ENCODE measurements at regions not wholly inside any gene's neighbourhood (a gene's known extent, or its start where the extent isn't known, plus 50 kb on each side); places are given as distances from the start of the nearest gene placed in this dataset.
"Not testable (repeated sequence)": the region's sequence is repeated elsewhere in the genome, so short reads cannot be mapped to it uniquely, and the experiment has no call there.

DNA sequence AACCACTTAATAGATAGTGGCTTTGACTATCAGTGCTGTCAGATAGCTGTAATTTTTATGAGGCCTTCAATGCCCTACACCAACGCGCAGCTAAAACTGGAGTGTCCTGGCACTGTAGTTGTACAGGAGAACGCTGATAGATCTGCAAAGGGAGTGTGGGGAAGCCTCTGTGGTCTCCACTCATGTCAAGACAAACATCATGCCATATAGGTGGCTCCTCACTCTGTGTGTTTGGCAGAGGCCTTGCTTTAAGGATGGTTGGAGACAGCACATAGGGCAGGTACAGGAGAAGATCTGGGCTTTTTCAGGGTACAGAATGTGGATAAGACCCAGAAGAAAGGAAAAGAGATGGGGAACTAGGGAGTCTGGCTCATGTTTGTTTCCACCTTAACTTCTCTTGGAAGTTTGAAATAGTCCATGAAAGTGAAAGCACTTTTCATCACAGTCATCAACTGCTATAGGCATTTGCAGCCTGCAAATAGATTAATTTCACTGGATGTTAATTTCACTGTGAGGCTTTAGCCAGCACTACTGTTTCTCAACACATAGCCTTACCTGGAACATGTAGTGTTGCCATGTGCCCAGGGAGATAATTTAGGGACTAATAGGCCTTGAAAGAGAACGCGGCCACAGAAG, 425.8 kb upstream of the TBL1XR1 start:
- no peak overlapping the region for H3K4me3 ChIP-seq (ENCODE audit: low read length)
- WGBS = 97% methylated on average over 5 of the region's 5 CpGs
- H3K27me3 ChIP-seq (ENCODE audit: insufficient read depth, low read length) = no peaks in the 10 kb centered on the region
- no peak overlapping the region for H3K27ac ChIP-seq (ENCODE audit: low read depth, low read length)
- H3K4me1 ChIP-seq (ENCODE audit: insufficient read depth, low read length) = peaks cover 4% of the 10 kb centered on the region; the same call in 1 of the 2 replicates
- no peak overlapping the region for H3K9ac ChIP-seq (ENCODE audit: low read depth, low read length)
- H3K9me3 ChIP-seq (ENCODE audit: insufficient read depth, low read depth, low read length) = no peaks in the 10 kb centered on the region
- H3K36me3 ChIP-seq (ENCODE audit: insufficient read depth, low read length) = no peaks in the 10 kb centered on the region

DNA sequence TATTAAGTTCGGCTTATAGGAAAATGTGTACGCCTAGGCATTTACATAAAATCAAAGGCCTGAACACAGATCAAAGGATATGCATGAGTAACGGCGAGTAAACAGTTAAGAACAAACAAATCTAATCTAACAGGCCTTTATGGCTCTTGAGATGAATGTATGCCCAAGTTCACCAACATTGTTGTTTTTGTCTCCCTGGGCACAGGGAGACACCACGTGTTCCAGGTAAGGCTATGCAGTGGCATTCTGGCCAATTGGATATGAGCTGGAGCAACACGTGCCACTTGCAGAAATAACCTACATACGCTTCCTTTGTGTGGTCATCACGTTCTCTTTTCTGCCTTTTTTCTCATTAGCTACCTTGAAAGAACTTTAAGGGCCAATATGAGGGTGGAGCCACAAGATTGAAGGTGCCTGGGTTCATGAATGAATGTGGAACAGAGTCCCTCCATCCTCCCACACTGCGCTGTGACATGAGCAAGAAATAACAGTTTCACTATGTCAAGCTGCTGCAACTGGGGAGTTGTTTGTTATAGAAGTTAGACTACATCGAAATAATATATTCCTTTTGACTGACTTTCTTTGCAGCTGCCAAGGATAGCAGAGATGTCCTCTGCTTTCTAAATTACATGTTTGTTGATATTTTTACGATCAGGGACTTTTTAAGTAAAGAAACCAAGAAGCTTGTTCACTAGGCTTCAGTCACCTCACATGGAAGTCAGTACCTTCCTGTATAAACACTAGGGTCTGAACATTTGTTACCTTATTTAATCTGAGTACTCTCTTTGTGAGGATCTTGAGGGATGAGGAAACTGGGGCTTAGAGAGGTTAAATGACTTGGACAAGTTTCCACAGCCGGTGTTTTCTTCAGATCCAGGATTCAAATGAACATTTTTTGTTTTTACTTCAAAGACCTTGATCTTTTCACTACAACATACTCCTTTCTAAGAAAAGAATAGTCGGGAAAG, 427.5 kb upstream of the TBL1XR1 start:
- Histone ChIP-seq H3K4me3 (ENCODE audit: low read length) (no peak overlapping the region), H3K27me3 (ENCODE audit: insufficient read depth, low read length) (no peaks in the 10 kb centered on the region), H3K9me3 (ENCODE audit: insufficient read depth, low read depth, low read length) (no peaks in the 10 kb centered on the region), H3K27ac (ENCODE audit: low read depth, low read length) (no peak overlapping the region), H3K36me3 (ENCODE audit: insufficient read depth, low read length) (no peaks in the 10 kb centered on the region), H3K9ac (ENCODE audit: low read depth, low read length) (no peak overlapping the region), H3K4me1 (ENCODE audit: insufficient read depth, low read length) (no peaks in the 10 kb centered on the region)
- 95% methylated on average over 12 of the region's 13 CpGs for WGBS

DNA sequence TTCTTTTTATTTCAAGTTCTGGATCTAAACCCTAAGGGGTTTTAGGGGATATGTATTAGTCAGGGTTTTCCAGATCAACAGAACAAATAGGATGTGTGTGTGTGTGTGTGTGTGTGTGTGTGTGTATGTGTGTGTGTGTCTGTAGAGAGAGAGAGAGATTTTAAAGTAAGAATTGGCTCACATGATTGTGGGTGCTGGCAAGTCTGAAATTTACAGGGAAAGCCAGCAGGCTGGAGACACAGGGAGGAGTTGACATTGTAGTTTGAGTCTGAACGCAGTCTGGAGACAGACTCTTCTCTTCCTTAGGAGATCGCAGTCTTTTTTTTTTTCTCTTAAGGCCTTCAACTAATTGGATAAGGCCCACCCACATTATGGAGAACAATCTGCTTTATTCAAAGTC, 428.8 kb upstream of the TBL1XR1 start:
- WGBS = 95% methylated on average over 2 of the region's 2 CpGs
- H3K9ac ChIP-seq (ENCODE audit: low read depth, low read length) = no peak overlapping the region
- H3K36me3 ChIP-seq (ENCODE audit: insufficient read depth, low read length) = no peaks in the 10 kb centered on the region
- H3K27me3 ChIP-seq (ENCODE audit: insufficient read depth, low read length) = no peaks in the 10 kb centered on the region
- no peaks in the 10 kb centered on the region for H3K4me1 ChIP-seq (ENCODE audit: insufficient read depth, low read length)
- no peaks in the 10 kb centered on the region for H3K9me3 ChIP-seq (ENCODE audit: insufficient read depth, low read depth, low read length)
- no peak overlapping the region for H3K4me3 ChIP-seq (ENCODE audit: low read length)
- H3K27ac ChIP-seq (ENCODE audit: low read depth, low read length) = no peak overlapping the region

DNA sequence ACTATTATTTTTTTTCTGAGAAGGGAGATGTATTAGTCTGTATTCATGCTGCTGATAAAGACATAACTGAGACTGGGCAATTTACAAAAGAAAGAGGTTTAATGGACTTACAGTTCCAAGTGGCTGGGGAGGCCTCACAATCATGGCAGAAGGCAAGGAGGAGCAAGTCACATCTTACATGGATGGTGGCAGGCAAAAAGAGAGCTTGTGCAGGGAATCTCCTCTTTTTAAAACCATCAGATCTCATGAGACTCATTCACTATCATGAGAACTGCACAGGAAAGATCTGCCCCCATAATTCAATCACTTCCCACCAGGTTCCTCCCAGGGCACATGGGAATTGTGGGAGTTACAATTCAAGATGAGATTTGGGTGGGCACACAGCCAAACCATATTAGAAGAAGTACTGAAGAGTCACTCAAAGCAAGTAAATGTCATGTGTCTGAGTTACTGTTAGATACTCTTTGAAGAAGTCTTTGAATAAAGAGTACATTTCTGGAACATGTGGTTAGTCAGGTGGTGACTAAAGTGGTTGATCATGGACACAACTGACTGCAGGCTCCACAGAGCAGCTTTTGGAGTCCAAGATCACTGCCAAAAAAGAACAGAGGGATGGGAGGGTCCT, 430.9 kb upstream of the TBL1XR1 start:
- not testable (repeated sequence) for H3K4me1 ChIP-seq (ENCODE audit: insufficient read depth, low read length); H3K27ac ChIP-seq (ENCODE audit: low read depth, low read length); H3K9me3 ChIP-seq (ENCODE audit: insufficient read depth, low read depth, low read length); H3K36me3 ChIP-seq (ENCODE audit: insufficient read depth, low read length); H3K4me3 ChIP-seq (ENCODE audit: low read length); H3K9ac ChIP-seq (ENCODE audit: low read depth, low read length); H3K27me3 ChIP-seq (ENCODE audit: insufficient read depth, low read length)

DNA sequence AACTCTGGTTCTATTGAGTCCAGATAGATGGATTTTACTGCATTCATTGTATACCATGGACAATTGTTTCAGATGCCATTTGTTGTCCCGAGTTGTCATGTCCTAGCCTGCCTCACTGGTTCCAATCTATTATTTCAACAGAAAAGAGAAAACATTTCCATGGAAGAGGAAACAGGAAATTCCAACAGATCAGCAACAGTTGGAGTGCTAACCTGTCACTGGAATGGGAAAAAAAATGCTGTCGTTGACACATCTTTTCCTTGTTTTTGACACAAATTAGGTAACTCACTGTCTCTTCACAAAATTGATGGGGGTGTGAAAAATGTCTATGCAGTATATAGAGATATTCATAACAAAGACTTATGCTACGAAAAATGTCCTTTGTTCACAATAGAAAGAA, 432.0 kb upstream of the TBL1XR1 start:
- Histone ChIP-seq H3K9ac (ENCODE audit: low read depth, low read length) (no peak overlapping the region), H3K4me1 (ENCODE audit: insufficient read depth, low read length) (no peaks in the 10 kb centered on the region), H3K36me3 (ENCODE audit: insufficient read depth, low read length) (no peaks in the 10 kb centered on the region), H3K9me3 (ENCODE audit: insufficient read depth, low read depth, low read length) (no peaks in the 10 kb centered on the region), H3K4me3 (ENCODE audit: low read length) (no peak overlapping the region), H3K27me3 (ENCODE audit: insufficient read depth, low read length) (no peaks in the 10 kb centered on the region), H3K27ac (ENCODE audit: low read depth, low read length) (no peak overlapping the region)
- 91% methylated on average over 2 of the region's 3 CpGs for WGBS

DNA sequence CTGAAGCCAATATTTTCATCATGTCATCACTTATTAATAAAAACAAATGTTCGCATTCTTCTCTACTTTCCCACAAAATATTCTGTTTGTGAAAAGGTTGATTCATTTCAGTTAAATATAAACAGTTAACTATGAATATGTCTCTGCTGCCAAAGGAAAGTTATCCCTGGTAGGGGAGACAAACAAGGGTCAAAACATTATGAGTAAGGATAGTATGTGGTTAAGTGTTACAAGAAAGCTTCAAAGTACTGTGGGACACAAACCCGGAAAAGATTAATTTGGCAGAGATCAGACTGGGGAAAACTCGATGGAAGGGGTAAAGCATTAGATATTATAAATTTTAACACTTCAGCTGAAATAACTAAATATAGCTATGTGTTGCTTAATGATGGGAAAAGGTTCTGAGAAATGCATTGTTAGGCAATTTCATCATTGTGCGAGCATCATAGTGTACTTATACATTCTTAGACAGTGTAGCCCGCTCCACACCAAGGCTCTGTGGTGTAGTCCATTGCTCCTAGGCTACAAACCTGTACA, 436.5 kb upstream of the TBL1XR1 start:
- Histone ChIP-seq H3K36me3 (ENCODE audit: insufficient read depth, low read length) (no peaks in the 10 kb centered on the region), H3K9me3 (ENCODE audit: insufficient read depth, low read depth, low read length) (no peaks in the 10 kb centered on the region), H3K4me3 (ENCODE audit: low read length) (no peak overlapping the region), H3K27ac (ENCODE audit: low read depth, low read length) (no peak overlapping the region), H3K27me3 (ENCODE audit: insufficient read depth, low read length) (no peaks in the 10 kb centered on the region), H3K4me1 (ENCODE audit: insufficient read depth, low read length) (no peaks in the 10 kb centered on the region), H3K9ac (ENCODE audit: low read depth, low read length) (no peak overlapping the region)
- WGBS = 92% methylated on average over 3 of the region's 5 CpGs

DNA sequence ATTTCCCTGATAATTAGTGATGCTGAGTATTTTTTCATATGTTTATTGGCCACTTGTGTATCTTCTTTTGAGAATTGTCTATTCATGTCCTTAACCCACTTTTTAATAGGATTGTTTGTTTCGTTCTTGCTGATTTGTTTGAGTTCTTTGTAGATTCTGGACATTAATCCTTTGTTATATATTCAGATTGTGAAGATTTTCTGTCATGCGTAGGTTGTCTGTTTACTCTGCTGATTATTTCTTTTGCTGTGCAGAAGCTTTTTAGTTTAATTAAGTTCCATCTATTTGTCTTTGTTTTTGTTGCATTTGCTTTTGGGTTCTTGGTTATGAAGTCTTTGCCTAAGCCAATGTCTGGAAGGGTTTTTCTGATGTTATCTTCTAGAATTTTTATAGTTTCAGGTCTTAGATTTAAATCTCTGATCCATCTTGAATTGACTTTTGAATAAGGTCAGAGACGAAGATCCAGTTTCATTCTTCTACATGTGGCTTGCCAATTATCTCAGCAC, 438.4 kb upstream of the TBL1XR1 start:
- WGBS = 100% methylated on average over 3 of the region's 3 CpGs
- H3K4me3 ChIP-seq (ENCODE audit: low read length); H3K27me3 ChIP-seq (ENCODE audit: insufficient read depth, low read length); H3K27ac ChIP-seq (ENCODE audit: low read depth, low read length); H3K36me3 ChIP-seq (ENCODE audit: insufficient read depth, low read length); H3K9ac ChIP-seq (ENCODE audit: low read depth, low read length); H3K4me1 ChIP-seq (ENCODE audit: insufficient read depth, low read length); H3K9me3 ChIP-seq (ENCODE audit: insufficient read depth, low read depth, low read length): not testable (repeated sequence)

DNA sequence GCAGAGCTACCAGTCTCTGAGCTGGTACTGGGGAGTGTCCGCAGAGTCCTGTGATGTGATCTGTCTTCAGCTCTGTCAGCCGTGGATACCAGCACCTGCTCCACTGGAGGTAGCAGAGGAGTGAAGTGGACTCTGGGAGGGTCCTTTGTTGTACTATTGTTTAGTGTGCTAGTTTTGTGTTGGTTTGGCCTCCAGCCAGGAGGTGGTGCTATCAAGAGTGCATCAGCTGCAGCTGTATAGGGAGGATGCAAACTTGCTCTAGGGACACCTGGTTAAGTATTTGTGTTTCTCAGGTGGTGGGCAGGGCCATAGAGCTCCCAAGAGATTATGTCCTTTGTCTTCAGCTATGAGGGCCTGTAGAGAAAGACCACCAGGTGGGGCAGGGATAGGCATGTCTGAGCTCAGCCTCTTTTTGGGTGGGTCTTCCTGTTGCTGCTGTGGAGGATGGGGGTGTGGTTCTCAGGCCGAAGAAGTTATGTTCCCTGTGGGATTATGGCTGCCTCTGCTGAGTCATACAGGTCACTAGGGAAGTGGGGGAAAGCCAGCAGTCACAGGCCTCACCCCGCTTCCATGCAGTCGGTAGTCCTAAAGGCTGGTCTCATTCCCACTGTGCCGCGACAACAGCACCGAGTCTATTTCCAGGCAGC, 443.2 kb upstream of the TBL1XR1 start:
- H3K27ac ChIP-seq (ENCODE audit: low read depth, low read length) = no peak overlapping the region
- H3K4me3 ChIP-seq (ENCODE audit: low read length) = no peak overlapping the region
- H3K36me3 ChIP-seq (ENCODE audit: insufficient read depth, low read length) = no peaks in the 10 kb centered on the region
- H3K4me1 ChIP-seq (ENCODE audit: insufficient read depth, low read length) = 0 out of 2 replicates have a peak, but pooled peaks cover 5% of the 10 kb centered on the region
- no peak overlapping the region for H3K9ac ChIP-seq (ENCODE audit: low read depth, low read length)
- no peaks in the 10 kb centered on the region for H3K9me3 ChIP-seq (ENCODE audit: insufficient read depth, low read depth, low read length)
- no peaks in the 10 kb centered on the region for H3K27me3 ChIP-seq (ENCODE audit: insufficient read depth, low read length)
- 84% methylated on average over 8 of the region's 8 CpGs for WGBS

DNA sequence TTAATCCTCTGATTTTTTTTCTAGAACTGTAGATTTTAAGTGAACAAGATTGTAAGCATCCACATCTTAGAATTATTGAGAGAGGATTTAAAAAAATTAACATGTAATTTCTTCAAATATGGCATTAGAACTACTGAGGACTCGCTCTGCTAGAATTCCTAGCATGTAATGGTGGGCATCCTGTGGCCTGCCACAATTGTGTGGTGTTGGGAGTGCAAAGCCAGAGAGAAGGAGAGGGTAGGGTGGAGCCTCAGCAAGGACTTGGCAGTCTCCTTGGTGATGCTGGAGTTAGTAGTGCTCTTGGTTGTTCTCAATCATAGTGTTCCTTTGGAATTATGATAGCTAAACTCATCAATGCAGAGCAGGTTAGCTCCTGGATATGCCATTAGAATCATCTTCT, 443.9 kb upstream of the TBL1XR1 start:
- H3K4me1 ChIP-seq (ENCODE audit: insufficient read depth, low read length) = 0 out of 2 replicates have a peak, but pooled peaks cover 5% of the 10 kb centered on the region
- no peak overlapping the region for H3K27ac ChIP-seq (ENCODE audit: low read depth, low read length)
- no peak overlapping the region for H3K4me3 ChIP-seq (ENCODE audit: low read length)
- 94% methylated on average over 1 of the region's 1 CpG for WGBS
- H3K9ac ChIP-seq (ENCODE audit: low read depth, low read length) = no peak overlapping the region
- no peaks in the 10 kb centered on the region for H3K9me3 ChIP-seq (ENCODE audit: insufficient read depth, low read depth, low read length)
- H3K36me3 ChIP-seq (ENCODE audit: insufficient read depth, low read length) = no peaks in the 10 kb centered on the region
- no peaks in the 10 kb centered on the region for H3K27me3 ChIP-seq (ENCODE audit: insufficient read depth, low read length)

DNA sequence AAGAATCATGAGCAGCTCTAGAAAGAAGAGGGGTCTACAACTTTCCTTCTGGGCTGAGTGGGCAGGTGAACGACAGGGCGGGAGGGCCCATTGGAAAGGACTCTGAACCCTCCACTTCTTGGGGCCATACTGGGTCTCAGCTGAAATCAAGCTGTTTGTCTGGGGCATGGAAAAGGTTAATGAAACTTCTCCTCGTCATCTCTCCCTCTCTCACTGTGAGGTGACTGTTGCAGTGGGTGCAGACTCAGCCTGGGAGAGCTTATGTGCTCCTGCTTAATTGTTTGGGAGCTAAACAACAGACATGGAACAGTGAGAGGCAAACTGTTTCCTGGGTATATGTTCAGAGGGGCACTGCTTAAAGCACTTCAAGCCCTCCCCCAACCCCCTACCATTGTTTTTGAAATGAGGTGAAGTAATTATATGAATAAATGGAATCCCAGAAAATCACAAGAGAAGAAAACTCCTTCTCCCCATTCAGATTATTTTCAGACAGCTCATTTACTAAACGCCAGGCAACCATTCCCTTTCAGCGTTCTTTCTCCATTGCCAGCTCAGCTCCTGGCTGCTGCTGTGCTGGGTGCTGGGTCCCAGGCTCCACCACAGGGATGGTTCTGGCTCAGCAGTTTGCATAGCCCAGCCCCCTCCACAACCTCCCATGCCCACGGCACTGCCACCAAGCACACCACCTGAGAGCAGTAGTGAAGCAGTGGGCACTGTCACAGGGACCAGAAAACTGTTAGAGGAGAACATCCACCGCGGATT, 444.9 kb upstream of the TBL1XR1 start:
- H3K4me3 ChIP-seq (ENCODE audit: low read length) = no peak overlapping the region
- no peak overlapping the region for H3K27ac ChIP-seq (ENCODE audit: low read depth, low read length)
- H3K4me1 ChIP-seq (ENCODE audit: insufficient read depth, low read length) = 0 out of 2 replicates have a peak, but pooled peaks cover 5% of the 10 kb centered on the region
- H3K9me3 ChIP-seq (ENCODE audit: insufficient read depth, low read depth, low read length) = no peaks in the 10 kb centered on the region
- WGBS = 75% methylated on average over 8 of the region's 8 CpGs
- H3K27me3 ChIP-seq (ENCODE audit: insufficient read depth, low read length) = no peaks in the 10 kb centered on the region
- H3K36me3 ChIP-seq (ENCODE audit: insufficient read depth, low read length) = no peaks in the 10 kb centered on the region
- H3K9ac ChIP-seq (ENCODE audit: low read depth, low read length) = no peak overlapping the region

Data from HUES64 (cell line).